HG03565 (cell line): ENCODE measurements at regions not wholly inside any gene's neighbourhood (a gene's known extent, or its start where the extent isn't known, plus 50 kb on each side); places are given as distances from the start of the nearest gene placed in this dataset.
"Not testable (repeated sequence)": the region's sequence is repeated elsewhere in the genome, so short reads cannot be mapped to it uniquely, and the experiment has no call there.

Experiments
- ATAC-seq: cut with Tn5 transposase; IDR thresholded peaks from one replicate; pipeline ENCODE4 v1.9.1; 2021; ENCODE audit warnings: mild to moderate bottlenecking, moderate library complexity; ENCODE audit not compliant: unreplicated experiment

GRCh38 chr11:96878299-96879051 is 488.7 kb downstream of the JRKL start:
- no peak for ATAC-seq

- not testable (repeated sequence) for ATAC-seq
Measured at GRCh38 chr11:96882622-96883021, 492.8 kb downstream of the JRKL start.

- no peak for ATAC-seq
Measured at GRCh38 chr11:96885405-96885804, 495.6 kb downstream of the JRKL start.

- ATAC-seq = no peak
Measured at GRCh38 chr11:96885912-96886311, 496.1 kb downstream of the JRKL start.

GRCh38 chr11:96893988-96894387 is 504.2 kb downstream of the JRKL start:
- no peak for ATAC-seq

- no peak for ATAC-seq
Measured at GRCh38 chr11:96894587-96894986, 504.8 kb downstream of the JRKL start.

- ATAC-seq = no peak
Measured at GRCh38 chr11:96899971-96900370, 510.2 kb downstream of the JRKL start.

GRCh38 chr11:96905143-96905542 is 515.3 kb downstream of the JRKL start:
- no peak for ATAC-seq

- ATAC-seq = no peak
Measured at GRCh38 chr11:96905663-96906062, 515.9 kb downstream of the JRKL start.

- no peak for ATAC-seq
Measured at GRCh38 chr11:96906476-96906875, 516.7 kb downstream of the JRKL start.

- no peak for ATAC-seq
Measured at GRCh38 chr11:96925862-96926261, 536.0 kb downstream of the JRKL start.

- ATAC-seq = no peak
Measured at GRCh38 chr11:96940227-96940626, 550.4 kb downstream of the JRKL start.

GRCh38 chr11:96942855-96943254 is 553.0 kb downstream of the JRKL start:
- ATAC-seq = no peak

- ATAC-seq = no peak
Measured at GRCh38 chr11:96943970-96944369, 554.2 kb downstream of the JRKL start.

GRCh38 chr11:96948066-96948465 is 558.3 kb downstream of the JRKL start:
- ATAC-seq = no peak

GRCh38 chr11:96949464-96949863 is 559.7 kb downstream of the JRKL start:
- no peak for ATAC-seq

- ATAC-seq = no peak
Measured at GRCh38 chr11:96954587-96955242, 564.9 kb downstream of the JRKL start.

GRCh38 chr11:96960476-96960875 is 570.7 kb downstream of the JRKL start:
- ATAC-seq = no peak

GRCh38 chr11:96960926-96961325 is 571.1 kb downstream of the JRKL start:
- ATAC-seq = no peak

- ATAC-seq = no peak
Measured at GRCh38 chr11:96961931-96962330, 572.1 kb downstream of the JRKL start.

GRCh38 chr11:96963375-96963774 is 573.6 kb downstream of the JRKL start:
- no peak for ATAC-seq

- ATAC-seq = no peak
Measured at GRCh38 chr11:96964661-96965060, 574.8 kb downstream of the JRKL start.

GRCh38 chr11:96967616-96968015 is 577.8 kb downstream of the JRKL start:
- no peak for ATAC-seq
